ENCODE measurements at regions not wholly inside any gene's neighbourhood (a gene's known extent, or its start where the extent isn't known, plus 50 kb on each side); places are given as distances from the start of the nearest gene placed in this dataset.

DNA sequence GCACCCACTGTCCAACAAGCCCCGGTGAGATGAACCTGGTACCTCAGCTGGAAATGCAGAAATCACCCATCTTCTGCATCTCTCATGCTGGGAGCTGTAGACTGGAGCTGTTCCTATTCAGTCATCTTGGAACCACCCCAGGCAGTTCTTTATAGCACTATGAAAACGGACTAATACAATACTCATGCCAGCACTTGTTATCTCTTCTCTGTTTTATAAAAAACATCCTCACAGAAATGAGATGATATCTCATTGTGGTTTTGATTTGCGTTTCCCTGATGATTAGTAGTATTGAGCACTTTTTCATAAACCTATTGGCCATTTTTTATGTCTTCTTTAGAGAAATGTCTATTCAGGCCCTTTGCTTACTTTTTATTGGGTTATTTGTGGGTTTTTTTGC, 156.2 kb upstream of the ARPP21 start:
- Histone ChIP-seq H3K27me3 (no peaks in the 10 kb centered on the region), H3K36me3 (no peaks in the 10 kb centered on the region), H3K27ac (no peak overlapping the region), H3K4me1 (no peaks in the 10 kb centered on the region), H3K9me3 (no peaks in the 10 kb centered on the region), H3K4me3 (no peak overlapping the region)
- DNase-seq (ENCODE audit: low spot score in 2 of 2): no peak
- intact Hi-C loops (cut with DNase I): no loop called here
- TF ChIP-seq, protein P1, sequence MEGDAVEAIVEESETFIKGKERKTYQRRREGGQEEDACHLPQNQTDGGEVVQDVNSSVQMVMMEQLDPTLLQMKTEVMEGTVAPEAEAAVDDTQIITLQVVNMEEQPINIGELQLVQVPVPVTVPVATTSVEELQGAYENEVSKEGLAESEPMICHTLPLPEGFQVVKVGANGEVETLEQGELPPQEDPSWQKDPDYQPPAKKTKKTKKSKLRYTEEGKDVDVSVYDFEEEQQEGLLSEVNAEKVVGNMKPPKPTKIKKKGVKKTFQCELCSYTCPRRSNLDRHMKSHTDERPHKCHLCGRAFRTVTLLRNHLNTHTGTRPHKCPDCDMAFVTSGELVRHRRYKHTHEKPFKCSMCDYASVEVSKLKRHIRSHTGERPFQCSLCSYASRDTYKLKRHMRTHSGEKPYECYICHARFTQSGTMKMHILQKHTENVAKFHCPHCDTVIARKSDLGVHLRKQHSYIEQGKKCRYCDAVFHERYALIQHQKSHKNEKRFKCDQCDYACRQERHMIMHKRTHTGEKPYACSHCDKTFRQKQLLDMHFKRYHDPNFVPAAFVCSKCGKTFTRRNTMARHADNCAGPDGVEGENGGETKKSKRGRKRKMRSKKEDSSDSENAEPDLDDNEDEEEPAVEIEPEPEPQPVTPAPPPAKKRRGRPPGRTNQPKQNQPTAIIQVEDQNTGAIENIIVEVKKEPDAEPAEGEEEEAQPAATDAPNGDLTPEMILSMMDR (IDR thresholded peaks at IDR 0.05): no peak

DNA sequence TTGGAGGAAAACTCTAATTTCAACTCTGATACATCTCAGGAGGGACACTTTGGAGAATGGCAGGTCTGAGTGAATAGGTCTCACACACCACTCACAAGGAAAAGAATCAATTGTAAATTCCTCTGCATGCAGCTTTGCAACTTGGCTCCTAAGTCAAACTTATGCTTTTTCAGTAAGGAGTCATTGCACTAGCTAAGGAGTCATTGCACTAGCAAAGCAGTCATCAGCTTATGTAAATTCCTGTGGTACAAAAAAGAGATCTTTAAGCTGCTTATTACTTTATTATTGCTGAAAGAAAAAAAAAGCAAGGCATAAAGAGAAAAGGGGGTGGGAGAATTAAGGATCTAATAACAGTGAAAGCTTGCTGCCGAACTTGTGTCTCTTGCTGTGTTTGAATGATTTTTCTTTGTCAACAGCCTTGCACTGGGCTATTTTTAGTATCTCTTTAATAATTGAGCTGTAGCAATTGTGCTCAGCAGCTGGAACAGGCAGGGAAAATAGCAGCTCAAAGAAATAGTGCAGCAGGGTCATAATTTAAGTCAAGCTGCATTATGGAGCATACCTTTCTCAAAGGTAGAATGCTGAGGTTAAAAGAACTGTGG, 154.3 kb upstream of the ARPP21 start:
- TF ChIP-seq, protein P1 (IDR thresholded peaks at IDR 0.05): no peak
- intact Hi-C loops (cut with DNase I): no loop called here
- DNase-seq (ENCODE audit: low spot score in 2 of 2): no peak

DNA sequence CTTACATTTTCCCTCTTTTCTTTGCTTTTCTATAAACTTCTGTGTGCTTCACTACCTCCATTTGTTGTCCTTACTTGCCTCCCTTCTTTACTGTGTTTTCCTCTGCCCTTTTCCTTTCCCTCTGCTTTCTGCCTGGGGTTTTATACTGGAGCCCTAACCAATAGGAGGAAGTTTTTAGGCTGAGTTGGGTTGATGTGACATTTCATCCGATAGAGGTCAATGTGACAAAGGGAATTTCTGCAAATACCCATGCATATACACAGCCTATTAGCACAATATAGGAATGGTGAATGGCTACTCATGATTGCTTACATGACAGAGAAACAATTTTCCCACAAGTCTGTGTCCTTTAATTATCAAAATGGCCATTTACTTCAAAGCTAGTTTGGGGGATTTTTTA, 153.0 kb upstream of the ARPP21 start:
- H3K36me3 ChIP-seq: no peaks in the 10 kb centered on the region
- intact Hi-C loops (cut with DNase I): no loop called here
- no peak overlapping the region for H3K4me3 ChIP-seq
- TF ChIP-seq, protein P1 (IDR thresholded peaks at IDR 0.05): no peak
- H3K27ac ChIP-seq: no peak overlapping the region
- H3K4me1 ChIP-seq: no peaks in the 10 kb centered on the region
- H3K27me3 ChIP-seq: no peaks in the 10 kb centered on the region
- DNase-seq (ENCODE audit: low spot score in 2 of 2): no peak
- H3K9me3 ChIP-seq: no peaks in the 10 kb centered on the region

More for the DNA sequence above, 154.3 kb upstream of the ARPP21 start:
- Histone ChIP-seq H3K9me3 (no peaks in the 10 kb centered on the region), H3K27ac (no peak overlapping the region), H3K4me3 (no peak overlapping the region), H3K36me3 (no peaks in the 10 kb centered on the region), H3K4me1 (no peaks in the 10 kb centered on the region), H3K27me3 (no peaks in the 10 kb centered on the region)

DNA sequence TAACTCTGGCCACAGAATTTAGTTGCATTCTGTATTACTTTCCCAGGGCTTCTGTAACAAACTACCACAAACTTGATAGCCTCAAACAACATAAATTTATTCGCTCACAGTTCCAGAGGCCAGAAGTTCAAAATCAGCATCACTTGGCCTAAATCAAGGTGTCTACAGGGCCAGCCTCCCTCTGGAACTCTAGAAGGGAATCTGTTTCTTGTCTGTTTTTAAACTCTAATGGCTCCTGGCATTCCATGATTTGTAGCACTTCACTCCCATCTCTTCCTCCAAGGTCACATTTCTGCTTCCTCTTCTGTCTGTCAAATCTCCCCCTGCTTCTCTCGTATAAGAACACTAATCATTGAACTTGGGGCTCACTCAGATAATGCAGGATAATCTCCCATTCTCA, 151.9 kb upstream of the ARPP21 start:
- Histone ChIP-seq H3K36me3 (no peaks in the 10 kb centered on the region), H3K9me3 (no peaks in the 10 kb centered on the region), H3K27ac (no peak overlapping the region), H3K4me3 (no peak overlapping the region), H3K27me3 (no peaks in the 10 kb centered on the region), H3K4me1 (no peaks in the 10 kb centered on the region)
- TF ChIP-seq, protein P1 (IDR thresholded peaks at IDR 0.05): no peak
- intact Hi-C loops (cut with DNase I): no loop called here
- DNase-seq (ENCODE audit: low spot score in 2 of 2): no peak

DNA sequence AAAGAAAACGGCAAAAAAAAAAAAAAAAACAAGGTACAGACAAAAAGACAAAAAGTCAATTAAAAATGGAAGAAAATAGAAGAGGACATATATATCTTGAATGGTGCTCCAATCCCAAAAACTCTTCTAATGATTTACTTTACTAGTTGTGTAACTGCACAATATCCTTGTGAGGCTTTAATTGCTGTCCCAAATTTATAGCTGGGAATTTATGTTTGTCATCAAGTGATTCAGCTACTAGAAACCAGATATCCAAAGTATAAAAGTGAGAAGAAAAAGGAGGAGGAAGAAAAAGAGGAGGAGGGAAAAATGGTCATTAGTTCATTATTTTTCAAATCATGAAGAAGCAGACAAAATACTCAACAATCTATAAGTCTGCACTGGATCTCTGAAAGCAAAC, 150.8 kb upstream of the ARPP21 start:
- H3K36me3 ChIP-seq: no peaks in the 10 kb centered on the region
- H3K27me3 ChIP-seq: no peaks in the 10 kb centered on the region
- no peak for DNase-seq (ENCODE audit: low spot score in 2 of 2)
- intact Hi-C loops (cut with DNase I): no loop called here
- H3K4me3 ChIP-seq: no peak overlapping the region
- no peaks in the 10 kb centered on the region for H3K9me3 ChIP-seq
- TF ChIP-seq, protein P1 (IDR thresholded peaks at IDR 0.05): no peak
- H3K4me1 ChIP-seq: no peaks in the 10 kb centered on the region
- no peak overlapping the region for H3K27ac ChIP-seq

DNA sequence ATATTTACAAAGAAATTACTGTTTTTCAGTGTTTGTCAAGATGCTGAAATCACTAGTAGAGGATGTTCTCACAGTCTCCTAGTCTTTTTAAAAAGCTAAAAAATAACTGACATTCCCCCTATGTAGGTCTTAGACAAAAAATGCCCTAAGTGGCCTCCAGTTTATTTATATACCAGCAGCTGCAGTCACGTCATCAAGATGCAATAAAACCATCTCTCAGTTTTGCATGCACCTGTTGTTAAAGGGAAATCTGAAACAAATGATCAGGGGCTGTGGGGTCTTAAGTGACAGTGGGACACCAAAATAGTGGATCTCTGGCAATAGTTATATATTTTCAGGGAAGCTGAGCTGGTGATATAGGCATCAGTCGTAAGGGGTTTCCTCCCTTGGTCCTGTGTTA, 146.5 kb upstream of the ARPP21 start:
- H3K4me3 ChIP-seq: no peak overlapping the region
- H3K27ac ChIP-seq: no peak overlapping the region
- H3K4me1 ChIP-seq: no peaks in the 10 kb centered on the region
- H3K36me3 ChIP-seq: no peaks in the 10 kb centered on the region
- H3K27me3 ChIP-seq: no peaks in the 10 kb centered on the region
- no peaks in the 10 kb centered on the region for H3K9me3 ChIP-seq
- TF ChIP-seq, protein P1 (IDR thresholded peaks at IDR 0.05): no peak
- DNase-seq (ENCODE audit: low spot score in 2 of 2): no peak
- intact Hi-C loops (cut with DNase I): no loop called here

All from ascending aorta (tissue), 2 donors.